Esophagus (tissue), 2 donors: ENCODE measurements at regions not wholly inside any gene's neighbourhood (a gene's known extent, or its start where the extent isn't known, plus 50 kb on each side); places are given as distances from the start of the nearest gene placed in this dataset.
"Not testable (repeated sequence)": the region's sequence is repeated elsewhere in the genome, so short reads cannot be mapped to it uniquely, and the experiment has no call there.

Experiments
- H3K27ac ChIP-seq, 2 donors: one replicate each; pipeline ENCODE4 v1.5.1; 2013; ENCODE audit warnings: low read depth in 2 of 2, mild to moderate bottlenecking in 2 of 2, inconsistent platforms in 1 of 2, low read length in 1 of 2, moderate library complexity in 1 of 2
- H3K27me3 ChIP-seq, 2 donors: one replicate each; pipeline ENCODE4 v1.6.1; 2013; ENCODE audit warnings: low read length in 2 of 2, control low read depth in 1 of 2, mild to moderate bottlenecking in 1 of 2; ENCODE audit not compliant: insufficient read depth in 2 of 2, control insufficient read depth in 1 of 2
- H3K36me3 ChIP-seq, 2 donors: one replicate each; pipeline ENCODE4 v1.6.1; 2013; ENCODE audit warnings: low read length in 1 of 2; ENCODE audit not compliant: control insufficient read depth in 2 of 2, insufficient read depth in 2 of 2
- H3K4me1 ChIP-seq, 2 donors: one replicate each; pipeline ENCODE4 v1.6.1; 2013; ENCODE audit warnings: low read length in 1 of 2; ENCODE audit not compliant: control insufficient read depth in 2 of 2, insufficient read depth in 2 of 2
- H3K4me3 ChIP-seq, 2 donors: one replicate each; pipeline ENCODE4 v1.5.1; 2013; ENCODE audit warnings: low read length in 2 of 2, mild to moderate bottlenecking in 2 of 2, low read depth in 1 of 2, moderate library complexity in 1 of 2
- H3K9me3 ChIP-seq, 2 donors: one replicate each; pipeline ENCODE4 v1.6.1; 2013; ENCODE audit warnings: mild to moderate bottlenecking in 2 of 2, low read depth in 1 of 2, low read length in 1 of 2, moderate library complexity in 1 of 2; ENCODE audit not compliant: control insufficient read depth in 2 of 2, insufficient read depth in 1 of 2
- WGBS, 2 donors: extraction: QIAGEN DNeasy Blood & Tissue Kit; methylation state at CpG; one replicate each; pipeline ENCODE4 v1.1.7; 2013; 5-methylcytosine and 5-hydroxymethylcytosine counted together
- donor health status: healthy with polysubstance abuse.
- donor health status: Bipolar disorder and iron deficiency.

GRCh38 chr12:13523536-13524307, 327.2 kb downstream of the EMP1 start:
- Histone ChIP-seq H3K27me3 (no peaks in the 10 kb centered on the region), H3K4me3 (no peak overlapping the region), H3K36me3 (no peaks in the 10 kb centered on the region), H3K27ac (no peak overlapping the region), H3K9me3 (no peaks in the 10 kb centered on the region), H3K4me1 (no peaks in the 10 kb centered on the region)
- 70 to 72% methylated on average over 4 of the region's 4 CpGs for WGBS, 2 donors

GRCh38 chr12:13518034-13518433, 321.5 kb downstream of the EMP1 start:
- WGBS, 2 donors: 86 to 88% methylated on average over 4 of the region's 4 CpGs
- H3K4me1 ChIP-seq: not testable (repeated sequence)

GRCh38 chr12:13509740-13510139, 313.2 kb downstream of the EMP1 start:
- no peaks in the 10 kb centered on the region for H3K4me1 ChIP-seq
- H3K27ac ChIP-seq: no peak overlapping the region
- H3K4me3 ChIP-seq: no peak overlapping the region
- no peaks in the 10 kb centered on the region for H3K9me3 ChIP-seq
- no peaks in the 10 kb centered on the region for H3K27me3 ChIP-seq
- H3K36me3 ChIP-seq: no peaks in the 10 kb centered on the region

More at GRCh38 chr12:13518034-13518433, 321.5 kb downstream of the EMP1 start:
- H3K9me3 ChIP-seq, H3K27me3 ChIP-seq, H3K4me3 ChIP-seq, H3K36me3 ChIP-seq, H3K27ac ChIP-seq: not testable (repeated sequence)

GRCh38 chr12:13505636-13506035, 309.1 kb downstream of the EMP1 start:
- no peaks in the 10 kb centered on the region for H3K27me3 ChIP-seq
- no peaks in the 10 kb centered on the region for H3K9me3 ChIP-seq
- no peak overlapping the region for H3K4me3 ChIP-seq
- H3K36me3 ChIP-seq: no peaks in the 10 kb centered on the region
- whole genome bisulfite sequencing, 2 donors: 85 to 92% methylated on average over 7 of the region's 7 CpGs
- no peaks in the 10 kb centered on the region for H3K4me1 ChIP-seq
- H3K27ac ChIP-seq: no peak overlapping the region

- no peak overlapping the region for H3K4me3 ChIP-seq
- H3K36me3 ChIP-seq: no peaks in the 10 kb centered on the region
- H3K27me3 ChIP-seq: no peaks in the 10 kb centered on the region
- no peaks in the 10 kb centered on the region for H3K4me1 ChIP-seq
- no peak overlapping the region for H3K27ac ChIP-seq
- H3K9me3 ChIP-seq: no peaks in the 10 kb centered on the region
Measured at GRCh38 chr12:13505224-13505623, 308.7 kb downstream of the EMP1 start.

GRCh38 chr12:13504736-13505135, 308.2 kb downstream of the EMP1 start:
- Histone ChIP-seq H3K4me1 (no peaks in the 10 kb centered on the region), H3K27ac (no peak overlapping the region), H3K27me3 (no peaks in the 10 kb centered on the region), H3K36me3 (no peaks in the 10 kb centered on the region), H3K4me3 (no peak overlapping the region), H3K9me3 (no peaks in the 10 kb centered on the region)
- whole genome bisulfite sequencing, 2 donors: 36 to 60% methylated on average over 5 of the region's 5 CpGs

GRCh38 chr12:13504074-13504473, 307.5 kb downstream of the EMP1 start:
- Histone ChIP-seq H3K36me3 (no peaks in the 10 kb centered on the region), H3K4me3 (no peak overlapping the region), H3K9me3 (no peaks in the 10 kb centered on the region), H3K27me3 (no peaks in the 10 kb centered on the region), H3K4me1 (no peaks in the 10 kb centered on the region), H3K27ac (no peak overlapping the region)

- H3K4me1 ChIP-seq: no peaks in the 10 kb centered on the region
- H3K27me3 ChIP-seq: no peaks in the 10 kb centered on the region
- 72 to 73% methylated on average over 2 of the region's 2 CpGs for WGBS, 2 donors
- H3K27ac ChIP-seq: no peak overlapping the region
- no peaks in the 10 kb centered on the region for H3K36me3 ChIP-seq
- no peak overlapping the region for H3K4me3 ChIP-seq
- no peaks in the 10 kb centered on the region for H3K9me3 ChIP-seq
Measured at GRCh38 chr12:13503094-13503835, 306.7 kb downstream of the EMP1 start.

- Histone ChIP-seq H3K27ac (no peak overlapping the region), H3K9me3 (no peaks in the 10 kb centered on the region)
- WGBS, 2 donors: 60 to 63% methylated on average over 3 of the region's 3 CpGs
Measured at GRCh38 chr12:13499008-13499407, 302.5 kb downstream of the EMP1 start.

GRCh38 chr12:13496111-13496510, 299.6 kb downstream of the EMP1 start:
- H3K4me1 ChIP-seq: no peaks in the 10 kb centered on the region
- no peak overlapping the region for H3K27ac ChIP-seq
- H3K9me3 ChIP-seq: no peaks in the 10 kb centered on the region
- H3K27me3 ChIP-seq: no peaks in the 10 kb centered on the region
- no peaks in the 10 kb centered on the region for H3K36me3 ChIP-seq
- H3K4me3 ChIP-seq: no peak overlapping the region
- 13 to 20% methylated on average over 1 of the region's 1 CpG for WGBS, 2 donors

More at GRCh38 chr12:13499008-13499407, 302.5 kb downstream of the EMP1 start:
- no peaks in the 10 kb centered on the region for H3K36me3 ChIP-seq
- no peaks in the 10 kb centered on the region for H3K27me3 ChIP-seq
- H3K4me1 ChIP-seq: no peaks in the 10 kb centered on the region
- no peak overlapping the region for H3K4me3 ChIP-seq
